GM19239 (cell line): ENCODE measurements at regions not wholly inside any gene's neighbourhood (a gene's known extent, or its start where the extent isn't known, plus 50 kb on each side); places are given as distances from the start of the nearest gene placed in this dataset.

Experiments
- DNase-seq: peaks from one replicate; pipeline ENCODE4 v3.0.0; 2011; ENCODE audit warnings: low spot score; ENCODE audit not compliant: insufficient read length
- FAIRE-seq: peaks from 2 replicates; lab custom pipeline; 2011; peaks lifted over from hg19 to GRCh38; lab: Jason Lieb, UNC

- no peak for FAIRE-seq
- DNase-seq, result no peak
Observed at GRCh38 chr10:128220021-128220420, 93.8 kb upstream of the MKI67 start.

DNA sequence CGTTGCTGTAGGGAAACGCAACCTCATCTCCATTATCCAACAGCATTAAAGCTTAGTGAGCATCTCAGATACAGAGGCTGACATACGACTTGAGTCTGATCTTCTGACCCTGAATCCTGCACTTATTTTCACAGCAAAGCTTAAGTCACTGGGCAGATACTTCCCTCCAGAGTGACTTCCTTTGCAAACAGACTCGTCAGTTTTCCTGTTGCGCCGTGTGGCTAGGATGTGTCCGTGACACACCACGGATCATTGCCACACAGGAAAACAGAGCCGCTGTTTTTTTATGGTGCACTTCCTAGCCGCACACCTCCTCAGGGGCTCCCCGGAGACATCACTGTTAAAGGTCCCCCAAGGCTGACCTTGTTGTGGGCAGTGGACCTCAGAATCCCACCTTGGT is 94.9 kb upstream of the MKI67 start:
- FAIRE-seq, result no peak
- DNase-seq, result no peak

- DNase-seq (no peak), FAIRE-seq (no peak)
Observed at GRCh38 chr10:128221807-128222206, 95.6 kb upstream of the MKI67 start.

DNA sequence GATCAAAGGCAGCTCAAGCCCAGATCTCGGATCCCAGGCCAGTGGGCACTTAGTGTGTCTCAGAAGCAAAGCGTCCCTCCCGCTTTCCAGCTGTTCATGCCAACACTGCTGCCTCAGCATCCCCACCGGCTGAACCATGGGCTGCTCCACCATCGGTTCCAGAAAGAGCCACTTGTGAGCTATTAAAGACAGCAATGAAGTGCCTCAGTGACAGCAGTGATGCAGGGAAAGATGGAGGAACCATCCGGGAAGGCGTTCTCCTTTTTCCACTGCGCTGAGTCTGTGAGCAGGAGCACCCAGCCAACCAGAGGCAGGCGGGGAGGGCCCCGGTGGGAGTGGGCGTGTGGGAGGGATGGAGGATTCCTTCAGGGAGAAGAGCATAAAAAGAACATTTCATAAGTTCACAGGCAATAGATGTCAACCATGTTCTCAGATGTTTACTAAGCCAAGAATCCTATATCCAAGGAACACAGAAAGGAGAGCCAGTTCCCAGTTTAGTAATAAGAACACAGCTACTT is 96.2 kb upstream of the MKI67 start:
- no peak for DNase-seq
- no peak for FAIRE-seq

DNA sequence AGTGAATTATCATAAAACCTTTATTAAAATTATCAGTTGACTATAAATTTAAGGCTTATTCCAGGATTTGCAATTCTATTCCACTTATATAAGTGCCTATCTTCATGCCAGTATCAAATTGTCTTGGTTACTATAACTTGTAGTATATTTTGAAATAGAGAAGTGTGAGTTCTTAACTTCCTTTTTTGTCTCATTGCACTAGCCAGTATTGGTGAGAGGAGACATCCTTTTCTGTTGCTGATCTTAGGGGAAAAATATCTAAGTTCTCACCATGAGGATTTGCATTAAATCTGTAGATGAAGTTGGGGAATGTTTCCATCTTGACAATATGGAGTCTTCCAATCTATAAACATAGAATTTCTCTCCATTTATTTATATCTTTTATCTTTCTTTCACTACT is 104.2 kb upstream of the MKI67 start:
- FAIRE-seq (no peak), DNase-seq (no peak)

DNA sequence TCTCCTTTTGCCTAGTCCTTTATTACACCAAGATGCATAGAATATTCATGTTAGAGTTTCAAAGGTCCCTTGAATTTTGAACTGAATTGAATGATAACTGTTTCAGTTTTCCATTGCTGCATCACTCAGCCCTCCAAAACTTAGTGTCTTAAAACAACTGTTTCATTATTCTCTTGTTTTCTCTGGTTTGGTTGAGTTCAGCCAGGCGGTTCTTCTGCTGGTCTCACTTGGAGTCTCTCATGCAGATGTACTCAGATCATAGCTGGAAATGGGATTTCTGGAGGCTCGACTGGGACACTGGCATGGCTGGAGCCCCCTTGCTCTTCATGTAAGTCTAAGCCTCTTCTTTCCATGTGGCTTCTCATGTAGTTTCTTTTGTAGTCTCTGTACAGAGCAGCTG is 107.2 kb upstream of the MKI67 start:
- FAIRE-seq, result no peak

DNA sequence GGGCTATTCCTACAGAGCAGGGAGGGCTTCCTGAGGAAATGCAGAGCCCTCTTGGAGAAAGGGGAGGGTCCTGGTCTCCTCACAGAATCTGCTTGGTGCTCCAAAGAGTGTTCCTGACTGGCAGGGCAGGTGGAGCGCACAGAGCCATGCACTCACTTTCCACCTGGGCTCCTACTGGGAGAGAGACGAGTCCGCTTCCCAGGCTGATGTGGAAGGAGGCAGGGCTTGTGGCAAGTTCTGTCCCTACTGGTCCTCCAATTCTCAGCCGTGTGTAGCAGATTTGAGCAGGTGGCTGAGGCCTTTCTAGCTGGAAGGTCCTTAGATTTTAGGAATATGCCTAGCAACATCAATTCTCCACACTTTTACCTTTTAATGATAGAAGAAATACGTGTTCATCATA is 111.5 kb upstream of the MKI67 start:
- FAIRE-seq (no peak), DNase-seq (no peak)

More for the DNA sequence above, 107.2 kb upstream of the MKI67 start:
- no peak for DNase-seq

DNA sequence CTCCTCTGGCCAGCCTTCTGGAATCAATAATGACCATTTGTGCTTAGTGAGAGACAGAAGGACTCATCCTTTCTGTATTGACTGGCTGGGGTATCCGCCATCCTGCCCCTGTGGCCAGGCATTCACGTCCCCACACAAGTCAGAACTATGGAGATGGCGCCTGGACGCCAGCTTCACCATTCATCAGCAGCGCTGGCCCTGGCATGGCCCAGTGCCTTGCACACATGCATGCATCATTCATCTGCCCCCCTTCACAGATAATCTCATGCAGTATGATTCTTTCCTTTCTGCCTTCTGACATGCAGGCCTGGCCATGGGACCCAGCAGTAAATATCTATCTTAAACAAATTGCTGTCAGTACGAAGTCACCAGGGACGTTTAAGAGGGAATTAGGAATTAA is 114.8 kb upstream of the MKI67 start:
- no peak for DNase-seq
- FAIRE-seq, result no peak

DNA sequence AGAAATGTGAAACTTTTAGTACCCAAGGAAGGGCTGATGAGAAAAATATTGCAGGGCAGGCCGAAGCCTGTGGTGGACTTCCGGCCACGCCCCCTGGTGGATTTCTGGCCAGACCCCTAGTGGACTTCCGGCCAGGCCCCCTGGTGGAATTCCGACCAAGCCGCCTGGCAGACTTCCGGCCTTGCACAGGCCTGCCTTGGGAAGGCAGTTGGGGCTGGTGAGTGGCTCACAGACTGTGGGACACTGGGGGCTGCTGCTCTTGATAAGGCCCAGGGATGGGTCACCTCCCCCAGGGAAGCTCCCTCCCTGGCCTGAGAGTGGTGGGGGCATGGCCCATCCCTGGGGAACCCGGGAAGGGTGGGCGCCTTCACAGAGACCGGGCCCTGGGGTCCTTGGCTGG is 116.4 kb upstream of the MKI67 start:
- FAIRE-seq, result no peak
- no peak for DNase-seq

DNA sequence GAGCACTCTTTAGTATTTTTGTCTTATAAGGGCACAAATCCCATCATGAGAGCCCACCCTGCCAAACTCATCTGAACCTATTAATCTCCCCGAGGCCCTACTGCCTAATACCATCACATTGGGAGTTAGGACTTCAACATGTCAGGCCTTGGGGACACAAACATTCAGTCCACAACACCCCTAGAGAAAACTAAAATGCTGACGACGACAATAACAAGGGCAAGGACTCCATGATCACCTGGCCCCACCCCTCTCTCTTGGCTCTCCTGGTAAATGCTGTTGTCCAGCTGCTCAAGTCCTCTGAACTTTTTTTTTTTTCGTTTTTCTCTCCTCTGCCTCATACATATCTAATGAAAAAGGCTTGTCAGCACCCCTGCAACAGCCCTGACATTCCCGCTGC is 118.8 kb upstream of the MKI67 start:
- DNase-seq (no peak), FAIRE-seq (no peak)

DNA sequence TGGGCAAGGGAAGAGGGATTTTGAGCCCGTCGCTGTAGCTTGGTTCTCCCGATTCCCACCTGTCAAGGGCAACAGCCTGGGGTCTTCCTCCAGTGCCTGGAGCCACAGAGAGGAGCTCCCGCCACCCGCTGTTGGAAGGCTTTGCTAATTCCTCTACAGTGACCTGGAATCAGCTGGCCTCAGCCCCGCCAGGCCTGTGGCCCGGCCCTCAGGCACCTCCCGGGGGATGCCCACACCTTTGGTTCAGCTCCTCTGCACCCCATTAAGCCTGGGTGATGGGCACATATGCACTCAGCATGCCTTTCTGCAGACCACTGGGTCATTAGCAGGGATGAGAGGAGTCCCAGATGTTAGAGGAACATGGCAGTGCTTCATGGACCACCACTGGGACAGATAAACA is 121.4 kb upstream of the MKI67 start:
- DNase-seq, result no peak
- no peak for FAIRE-seq

- DNase-seq, result no peak
- FAIRE-seq, result no peak
Observed at GRCh38 chr10:128254476-128254875, 128.3 kb upstream of the MKI67 start.

- FAIRE-seq (no peak), DNase-seq (no peak)
Observed at GRCh38 chr10:128257428-128257827, 131.2 kb upstream of the MKI67 start.

DNA sequence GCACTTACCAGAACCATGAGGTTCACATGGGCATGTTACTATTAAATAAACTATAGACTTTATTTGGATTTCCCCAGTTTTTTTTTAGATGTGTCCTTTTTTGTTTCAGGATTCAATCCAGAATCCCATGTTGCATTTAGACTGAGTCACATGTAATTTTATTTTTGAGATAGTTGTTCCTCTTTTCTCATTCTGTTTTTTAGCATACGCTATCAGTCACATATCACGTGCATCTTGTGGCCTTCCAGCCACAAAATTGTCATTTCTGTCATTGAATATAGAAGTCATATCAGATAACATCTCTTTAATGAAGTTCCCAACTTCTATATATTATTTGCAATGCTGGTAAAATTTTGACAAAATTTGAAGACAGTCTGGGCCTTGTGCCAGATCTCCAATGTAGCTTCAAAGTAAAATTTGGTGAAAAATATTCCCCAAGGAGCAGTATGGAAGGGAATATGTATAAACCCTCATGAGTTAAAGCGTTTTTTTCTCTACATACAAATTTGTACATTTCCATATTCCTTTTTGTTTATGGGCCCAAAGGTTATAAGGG is 132.3 kb upstream of the MKI67 start:
- FAIRE-seq, result no peak

GRCh38 chr10:128263891-128264688 is 137.9 kb upstream of the MKI67 start:
- FAIRE-seq (no peak), DNase-seq (no peak)

More for the DNA sequence above, 132.3 kb upstream of the MKI67 start:
- DNase-seq, result no peak

- FAIRE-seq, result no peak
Observed at GRCh38 chr10:128265596-128265995, 139.4 kb upstream of the MKI67 start.

DNA sequence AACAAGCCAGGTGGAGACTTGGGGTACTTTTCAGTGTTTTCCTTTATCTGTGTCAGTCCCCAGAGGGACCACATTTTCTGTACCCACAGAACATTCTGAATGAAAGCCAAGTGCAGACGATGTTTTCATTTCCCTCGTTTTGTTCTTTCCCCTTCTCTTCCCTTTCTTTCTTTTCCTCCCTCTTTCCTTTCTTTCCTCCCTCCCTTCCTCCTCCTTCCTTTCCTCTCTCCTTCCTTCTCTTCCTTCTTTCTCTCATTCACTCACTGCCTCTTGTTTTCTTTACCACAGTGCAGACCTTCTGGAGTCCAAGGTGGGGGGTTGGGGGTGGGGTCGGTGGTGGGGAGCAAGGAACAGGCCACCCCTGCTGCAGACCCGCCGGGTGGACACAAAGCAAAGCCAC is 141.4 kb upstream of the MKI67 start:
- DNase-seq, result no peak
- no peak for FAIRE-seq

More at GRCh38 chr10:128265596-128265995, 139.4 kb upstream of the MKI67 start:
- DNase-seq, result no peak

DNA sequence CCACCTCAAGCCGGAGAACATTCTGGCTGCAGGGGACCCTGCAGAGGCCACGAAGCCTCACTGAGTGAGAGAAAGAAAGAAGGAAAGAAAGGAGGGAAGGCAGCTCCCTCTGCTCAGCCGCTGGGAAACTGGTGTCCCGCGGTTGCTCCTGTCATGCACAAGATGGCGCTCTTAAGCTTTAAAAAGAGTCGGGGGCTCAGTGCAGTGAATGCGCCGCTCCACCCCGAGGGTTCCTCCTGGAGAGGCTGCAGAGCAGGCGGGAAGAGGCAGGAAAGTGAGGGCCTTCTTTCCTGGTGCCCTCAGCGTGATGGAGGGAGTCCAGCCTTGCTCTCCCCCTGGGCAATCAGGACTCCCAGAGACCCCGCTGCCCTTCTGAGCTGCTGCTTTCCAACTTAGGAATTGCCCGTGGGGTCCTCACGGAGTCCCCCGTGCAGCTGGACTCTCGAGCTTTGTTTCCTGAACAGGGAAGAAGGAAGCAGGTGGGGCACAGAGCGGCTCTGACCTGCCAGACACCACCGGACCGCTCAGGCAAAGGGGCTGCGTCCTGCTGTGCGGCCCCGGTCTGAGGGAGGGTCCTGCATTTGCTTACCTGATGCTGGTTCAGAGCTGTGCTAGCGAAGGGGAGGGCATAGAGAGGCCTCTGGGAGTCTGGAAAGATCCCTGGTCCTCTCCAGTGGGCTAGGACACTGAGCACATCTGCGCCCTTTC is 141.9 kb upstream of the MKI67 start:
- no peak for DNase-seq
- FAIRE-seq, result no peak

- no peak for DNase-seq
Observed at GRCh38 chr10:128274938-128275337, 148.7 kb upstream of the MKI67 start.

GRCh38 chr10:128275388-128276177 is 149.4 kb upstream of the MKI67 start:
- DNase-seq (no peak), FAIRE-seq (no peak)

More at GRCh38 chr10:128274938-128275337, 148.7 kb upstream of the MKI67 start:
- peak; percentile 31 for FAIRE-seq
